ENCODE measurements at regions not wholly inside any gene's neighbourhood (a gene's known extent, or its start where the extent isn't known, plus 50 kb on each side); places are given as distances from the start of the nearest gene placed in this dataset.

DNA sequence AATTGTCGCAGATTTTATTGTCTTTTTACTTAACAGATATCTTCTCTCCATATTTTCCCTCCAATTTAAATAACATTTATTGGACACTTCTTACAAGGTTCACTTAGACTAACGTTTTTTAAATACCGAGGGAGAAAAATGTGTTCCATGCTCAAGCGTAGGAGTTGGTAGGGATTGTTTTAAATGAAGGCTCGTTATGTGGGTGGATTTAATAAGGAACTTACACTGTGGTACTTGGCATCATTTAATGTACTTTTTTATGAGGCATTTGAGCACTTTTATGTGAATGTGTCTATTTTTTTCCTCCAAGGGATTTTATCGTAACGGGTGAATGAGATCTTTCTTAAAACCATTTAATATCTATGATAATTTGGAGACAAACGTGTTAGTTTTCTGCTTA lies 125.0 kb upstream of the MTHFD1L start:
- Histone ChIP-seq H3K4me3 (replicated peaks in 1 of 3; ENCODE audit: insufficient read depth in 1 of 3, low read depth in 2 of 3, low read length in 3 of 3) (no peak overlapping the region), H3K36me3 (replicated peaks in 1 of 2; ENCODE audit: control insufficient read depth in 1 of 2, insufficient read depth in 2 of 2, low read length in 2 of 2) (no peaks in the 10 kb centered on the region), H3K9me3 (ENCODE audit: low read length) (no peaks in the 10 kb centered on the region), H3K27me3 (ENCODE audit: control insufficient read depth in 1 of 2, insufficient read depth in 2 of 2, low read length in 2 of 2) (0 out of 5 replicates have a peak, but pooled peaks cover 0 to 3% of the 10 kb centered on the region in 2 experiments), H2AFZ (ENCODE audit: low read length) (no peak overlapping the region), H3K4me2 (ENCODE audit: low read depth, low read length) (no peak overlapping the region), H3K4me1 (ENCODE audit: insufficient read depth, low read length) (no peaks in the 10 kb centered on the region), H3K9ac (ENCODE audit: insufficient read depth, low read depth, low read length) (no peak overlapping the region), H3K79me2 (ENCODE audit: insufficient read depth, low read length) (no peaks in the 10 kb centered on the region), H3K27ac (ENCODE audit: extremely low read length, insufficient read depth, low read length) (no peak overlapping the region), H4K20me1 (ENCODE audit: insufficient read depth, low read length) (no peaks in the 10 kb centered on the region)
- FAIRE-seq (no peak), DNase-seq (ENCODE audit: low spot score) (no peak), ATAC-seq (no peak)
- ChIA-PET CTCF (ENCODE audit: low intra/inter-chr PET ratio, low total read pairs) (no interaction called here), POLR2A (no interaction called here)
- BruUV-seq (replicated peaks) = no TSS peak
- in situ Hi-C loops (cut with HindIII; ENCODE audit: extremely low pct_ligation_motif_present, low pct_unique_long_range_greater_than_20kb) (loop anchor here (5.0 kb wide), 1 partner anchor 323 kb away; no protein-coding TSS in a partner anchor), intact Hi-C loops (cut with micrococcal nuclease; ENCODE audit: unreplicated experiment) (no loop called here)
- WGBS (ENCODE audit: low lambda C conversion rate) = 54% methylated on average over 8 of the region's 8 CpGs
- TF ChIP-seq SNAPC2 (CRISPR knock-in tag; IDR thresholded peaks at IDR 0.05) (no peak), TP53 (CRISPR knock-in tag; conservative IDR thresholded peaks at IDR 0.05) (no peak), ZNF501 (CRISPR knock-in tag; IDR thresholded peaks at IDR 0.05) (no peak), ZNF160 (CRISPR knock-in tag; IDR thresholded peaks at IDR 0.05) (no peak), ZNF746 (CRISPR knock-in tag; IDR thresholded peaks at IDR 0.05) (no peak)
- TF ChIP-seq, protein P1, sequence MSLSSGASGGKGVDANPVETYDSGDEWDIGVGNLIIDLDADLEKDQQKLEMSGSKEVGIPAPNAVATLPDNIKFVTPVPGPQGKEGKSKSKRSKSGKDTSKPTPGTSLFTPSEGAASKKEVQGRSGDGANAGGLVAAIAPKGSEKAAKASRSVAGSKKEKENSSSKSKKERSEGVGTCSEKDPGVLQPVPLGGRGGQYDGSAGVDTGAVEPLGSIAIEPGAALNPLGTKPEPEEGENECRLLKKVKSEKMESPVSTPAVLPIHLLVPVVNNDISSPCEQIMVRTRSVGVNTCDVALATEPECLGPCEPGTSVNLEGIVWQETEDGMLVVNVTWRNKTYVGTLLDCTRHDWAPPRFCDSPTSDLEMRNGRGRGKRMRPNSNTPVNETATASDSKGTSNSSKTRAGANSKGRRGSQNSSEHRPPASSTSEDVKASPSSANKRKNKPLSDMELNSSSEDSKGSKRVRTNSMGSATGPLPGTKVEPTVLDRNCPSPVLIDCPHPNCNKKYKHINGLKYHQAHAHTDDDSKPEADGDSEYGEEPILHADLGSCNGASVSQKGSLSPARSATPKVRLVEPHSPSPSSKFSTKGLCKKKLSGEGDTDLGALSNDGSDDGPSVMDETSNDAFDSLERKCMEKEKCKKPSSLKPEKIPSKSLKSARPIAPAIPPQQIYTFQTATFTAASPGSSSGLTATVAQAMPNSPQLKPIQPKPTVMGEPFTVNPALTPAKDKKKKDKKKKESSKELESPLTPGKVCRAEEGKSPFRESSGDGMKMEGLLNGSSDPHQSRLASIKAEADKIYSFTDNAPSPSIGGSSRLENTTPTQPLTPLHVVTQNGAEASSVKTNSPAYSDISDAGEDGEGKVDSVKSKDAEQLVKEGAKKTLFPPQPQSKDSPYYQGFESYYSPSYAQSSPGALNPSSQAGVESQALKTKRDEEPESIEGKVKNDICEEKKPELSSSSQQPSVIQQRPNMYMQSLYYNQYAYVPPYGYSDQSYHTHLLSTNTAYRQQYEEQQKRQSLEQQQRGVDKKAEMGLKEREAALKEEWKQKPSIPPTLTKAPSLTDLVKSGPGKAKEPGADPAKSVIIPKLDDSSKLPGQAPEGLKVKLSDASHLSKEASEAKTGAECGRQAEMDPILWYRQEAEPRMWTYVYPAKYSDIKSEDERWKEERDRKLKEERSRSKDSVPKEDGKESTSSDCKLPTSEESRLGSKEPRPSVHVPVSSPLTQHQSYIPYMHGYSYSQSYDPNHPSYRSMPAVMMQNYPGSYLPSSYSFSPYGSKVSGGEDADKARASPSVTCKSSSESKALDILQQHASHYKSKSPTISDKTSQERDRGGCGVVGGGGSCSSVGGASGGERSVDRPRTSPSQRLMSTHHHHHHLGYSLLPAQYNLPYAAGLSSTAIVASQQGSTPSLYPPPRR (CRISPR knock-in tag; IDR thresholded peaks at IDR 0.05; ENCODE audit: borderline replicate concordance) = no peak
- TF ChIP-seq, protein P2, sequence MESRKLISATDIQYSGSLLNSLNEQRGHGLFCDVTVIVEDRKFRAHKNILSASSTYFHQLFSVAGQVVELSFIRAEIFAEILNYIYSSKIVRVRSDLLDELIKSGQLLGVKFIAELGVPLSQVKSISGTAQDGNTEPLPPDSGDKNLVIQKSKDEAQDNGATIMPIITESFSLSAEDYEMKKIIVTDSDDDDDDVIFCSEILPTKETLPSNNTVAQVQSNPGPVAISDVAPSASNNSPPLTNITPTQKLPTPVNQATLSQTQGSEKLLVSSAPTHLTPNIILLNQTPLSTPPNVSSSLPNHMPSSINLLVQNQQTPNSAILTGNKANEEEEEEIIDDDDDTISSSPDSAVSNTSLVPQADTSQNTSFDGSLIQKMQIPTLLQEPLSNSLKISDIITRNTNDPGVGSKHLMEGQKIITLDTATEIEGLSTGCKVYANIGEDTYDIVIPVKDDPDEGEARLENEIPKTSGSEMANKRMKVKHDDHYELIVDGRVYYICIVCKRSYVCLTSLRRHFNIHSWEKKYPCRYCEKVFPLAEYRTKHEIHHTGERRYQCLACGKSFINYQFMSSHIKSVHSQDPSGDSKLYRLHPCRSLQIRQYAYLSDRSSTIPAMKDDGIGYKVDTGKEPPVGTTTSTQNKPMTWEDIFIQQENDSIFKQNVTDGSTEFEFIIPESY (CRISPR knock-in tag; IDR thresholded peaks at IDR 0.05) = no peak

Measured in HepG2 (cell line).